Motor neuron (in vitro differentiated cells): ENCODE measurements at regions not wholly inside any gene's neighbourhood (a gene's known extent, or its start where the extent isn't known, plus 50 kb on each side); places are given as distances from the start of the nearest gene placed in this dataset.

Experiments used
- ATAC-seq, 8 experiments: fragments of 200-7000 bp; cut with Tn5 transposase; replicated peaks in 6 of 8; 2 replicates each; pipeline ENCODE4 v1.8.0; 2021; ENCODE audit warnings: mild to moderate bottlenecking in 8 of 8, moderate library complexity in 8 of 8
- H3K27ac ChIP-seq, 2 donors: fragments of 250-450 bp; sonication (Bioruptor Pico); 2 replicates each; pipeline ENCODE4 v1.9.0; 2021; ENCODE audit warnings: antibody characterized with exemption in 2 of 2, mild to moderate bottlenecking in 2 of 2, moderate library complexity in 1 of 2
- H3K4me1 ChIP-seq, 2 donors: fragments of 250-450 bp; sonication (Bioruptor Pico); replicated peaks in 1 of 2; 2 replicates each; pipeline ENCODE4 v1.6.1; 2021; ENCODE audit warnings: antibody characterized with exemption in 2 of 2, mild to moderate bottlenecking in 2 of 2, moderate library complexity in 1 of 2
- H3K4me3 ChIP-seq, 5 donors: fragments of 250-450 bp; sonication (Bioruptor Pico); 2 replicates each; pipeline ENCODE4 v1.9.0; 2021; ENCODE audit warnings: antibody characterized with exemption in 5 of 5, mild to moderate bottlenecking in 5 of 5, moderate library complexity in 4 of 5
- WGBS, 10 experiments: fragments of 450-650 bp; shearing (Covaris generic); methylation state at CpG; one replicate each; pipeline ENCODE4 v1.0.0; 2022; 5-methylcytosine and 5-hydroxymethylcytosine counted together
- in situ Hi-C, 9 experiments: fragments of 400-800 bp; cut with MboI; loops; one replicate each; pipeline ENCODE4 v1.15.0; 2021; ENCODE audit warnings: low sequenced_read_pairs in 9 of 9, low pct_unique_long_range_greater_than_20kb in 2 of 9; ENCODE audit not compliant: unreplicated experiment in 9 of 9

DNA sequence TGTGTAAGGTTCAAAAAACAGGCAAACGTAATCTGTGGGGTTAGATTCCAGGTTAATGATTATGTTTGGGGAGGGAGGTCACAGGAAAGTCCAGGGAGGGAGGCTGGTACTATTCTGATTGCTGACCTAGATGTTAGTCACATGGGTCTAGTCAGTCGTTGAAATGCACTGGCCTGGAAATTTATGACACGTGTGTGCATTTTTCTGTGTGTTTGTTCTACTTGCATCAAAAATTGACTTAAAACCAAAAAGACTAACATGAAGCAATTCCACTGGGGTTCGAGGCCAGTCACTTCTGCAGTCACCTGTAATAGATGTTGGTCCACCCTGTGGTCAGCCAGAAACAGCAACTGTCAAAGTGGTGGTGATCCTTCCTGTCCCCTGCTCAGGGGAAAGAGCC, 104.2 kb upstream of the MLN start:
- H3K27ac ChIP-seq: peak overlapping the region in 1 of 2 donors; percentile 36
- peak in 3 of 8 experiments; percentile 32 to 53 (median 34) for ATAC-seq
- no peak overlapping the region for H3K4me3 ChIP-seq
- in situ Hi-C loops: no loop called here
- peaks cover 21 to 57% of the 10 kb centered on the region in 2 donors for H3K4me1 ChIP-seq
- 20 to 63% (median 40%) methylated on average over 1 to 4 of the region's 4 CpGs; no CpG with 5 or more reads in 2 of the 10 experiments for WGBS, 10 experiments

- H3K27ac ChIP-seq: no peak overlapping the region
- WGBS, 10 experiments: 67 to 100% (median 90%) methylated on average over 1 to 4 of the region's 5 CpGs; no CpG with 5 or more reads in 6 of the 10 experiments
- H3K4me1 ChIP-seq: peaks cover 21 to 56% of the 10 kb centered on the region in 2 donors
- in situ Hi-C loops: no loop called here
- no peak overlapping the region for H3K4me3 ChIP-seq
- no peak for ATAC-seq
Measured at GRCh38 chr6:33907227-33907626, 103.4 kb upstream of the MLN start.

DNA sequence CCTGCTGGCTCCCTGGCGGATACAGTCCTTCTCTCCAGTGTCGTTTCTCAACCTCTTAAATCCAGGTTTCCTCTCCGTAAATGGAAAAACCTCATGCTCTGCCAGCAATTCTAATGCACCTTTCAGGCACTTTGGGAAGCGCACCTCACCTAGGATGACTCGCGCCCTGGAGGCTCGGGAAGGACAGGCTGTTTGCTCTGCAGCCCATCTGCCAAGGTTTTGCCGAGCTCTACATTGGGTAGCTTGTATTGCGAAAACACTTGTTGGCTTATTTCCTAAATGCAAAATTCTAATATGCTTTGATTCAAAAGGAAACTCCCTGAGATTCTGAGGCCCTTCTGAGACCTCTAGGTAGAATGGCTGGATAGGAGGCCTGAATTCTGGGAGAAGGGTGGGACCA, 102.6 kb upstream of the MLN start:
- 41 to 100% (median 82%) methylated on average over 1 to 9 of the region's 9 CpGs; no CpG with 5 or more reads in 1 of the 10 experiments for WGBS, 10 experiments
- no peak overlapping the region for H3K27ac ChIP-seq
- in situ Hi-C loops: no loop called here
- no peak overlapping the region for H3K4me3 ChIP-seq
- peak in 3 of 8 experiments; percentile 56 to 71 (median 64) for ATAC-seq
- H3K4me1 ChIP-seq: peaks cover 21 to 48% of the 10 kb centered on the region in 2 donors

GRCh38 chr6:33905071-33905609, 101.3 kb upstream of the MLN start:
- Histone ChIP-seq H3K27ac (peak overlapping the region in 1 of 2 donors; percentile 24), H3K4me3 (no peak overlapping the region), H3K4me1 (peaks cover 18 to 35% of the 10 kb centered on the region in 2 donors)
- in situ Hi-C loops: no loop called here
- 67 to 100% (median 97%) methylated on average over 1 to 5 of the region's 8 CpGs; no CpG with 5 or more reads in 1 of the 10 experiments for WGBS, 10 experiments
- no peak for ATAC-seq

- Histone ChIP-seq H3K27ac (peak overlapping the region in 1 of 2 donors; percentile 24), H3K4me1 (peaks cover 18 to 32% of the 10 kb centered on the region in 2 donors), H3K4me3 (no peak overlapping the region)
- 20 to 100% (median 68%) methylated on average over 1 to 2 of the region's 2 CpGs; no CpG with 5 or more reads in 4 of the 10 experiments for WGBS, 10 experiments
- in situ Hi-C loops: no loop called here
- ATAC-seq: no peak
Measured at GRCh38 chr6:33904747-33905065, 100.9 kb upstream of the MLN start.

GRCh38 chr6:33904050-33904746, 100.4 kb upstream of the MLN start:
- Histone ChIP-seq H3K4me3 (no peak overlapping the region), H3K27ac (peak overlapping the region in 1 of 2 donors; percentile 24), H3K4me1 (peaks cover 18 to 32% of the 10 kb centered on the region in 2 donors)
- 28 to 100% (median 53%) methylated on average over 1 to 10 of the region's 14 CpGs; no CpG with 5 or more reads in 2 of the 10 experiments for WGBS, 10 experiments
- in situ Hi-C loops: no loop called here
- ATAC-seq: peak; percentile 34 to 98 (median 87)

GRCh38 chr6:33903579-33903978, 99.8 kb upstream of the MLN start:
- Histone ChIP-seq H3K4me3 (no peak overlapping the region), H3K27ac (no peak overlapping the region), H3K4me1 (peaks cover 18 to 31% of the 10 kb centered on the region in 2 donors)
- in situ Hi-C loops: no loop called here
- no peak for ATAC-seq
- 58 to 100% (median 98%) methylated on average over 2 to 4 of the region's 5 CpGs; no CpG with 5 or more reads in 3 of the 10 experiments for WGBS, 10 experiments

DNA sequence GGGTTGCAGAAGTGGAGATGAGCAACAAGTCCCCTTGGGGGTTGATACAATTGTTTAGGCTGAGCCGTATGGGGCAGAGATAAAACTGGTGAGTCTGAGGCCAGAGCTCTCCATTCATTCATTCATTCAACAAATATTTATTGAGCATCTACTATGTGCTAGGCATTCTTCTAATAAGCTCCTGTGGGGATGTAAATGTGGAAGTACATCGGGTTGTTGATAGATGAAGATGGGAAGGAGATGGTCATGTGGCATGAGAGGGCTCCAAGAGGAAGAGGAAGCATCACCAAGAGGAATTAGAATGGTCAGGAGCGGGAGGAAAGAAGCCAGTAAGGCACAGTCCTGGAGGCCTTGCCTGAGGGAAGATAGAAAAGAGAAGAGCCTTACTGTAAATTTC, 98.7 kb upstream of the MLN start:
- H3K4me3 ChIP-seq: no peak overlapping the region
- ATAC-seq: no peak
- no peak overlapping the region for H3K27ac ChIP-seq
- in situ Hi-C loops: no loop called here
- 0 to 95% (median 79%) methylated on average over 1 to 3 of the region's 3 CpGs; no CpG with 5 or more reads in 4 of the 10 experiments for WGBS, 10 experiments
- peaks cover 8 to 23% of the 10 kb centered on the region in 2 donors for H3K4me1 ChIP-seq

DNA sequence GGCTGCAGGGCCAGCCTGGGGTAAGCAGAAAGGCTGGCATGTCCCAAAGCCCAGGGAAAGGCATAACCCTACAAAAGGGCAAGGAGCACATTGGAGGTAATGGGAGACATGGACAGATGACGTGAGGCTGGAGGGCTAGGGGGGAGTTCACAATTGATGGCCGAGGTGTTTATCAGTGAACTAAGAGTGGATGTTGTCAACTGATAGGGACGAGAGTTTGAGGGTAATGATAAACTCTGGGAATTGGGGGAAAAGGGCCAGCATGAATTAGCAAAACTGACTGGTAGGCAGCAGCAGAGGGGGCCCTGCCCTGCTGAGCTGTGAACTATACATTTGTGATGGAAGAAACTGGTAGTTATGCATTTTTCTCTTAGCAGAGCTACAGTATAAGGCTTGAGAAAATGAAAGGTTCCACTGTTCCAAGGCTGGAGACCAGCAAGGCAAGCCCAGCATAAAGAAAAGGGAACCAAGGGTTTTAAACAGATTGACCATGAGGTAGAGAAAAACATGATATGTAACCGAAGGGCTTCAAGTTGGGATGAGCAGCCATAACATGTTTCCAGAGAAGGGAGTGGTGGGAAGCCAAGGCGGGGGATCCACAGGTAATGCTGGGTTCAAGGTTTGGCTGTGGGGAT, 98.1 kb upstream of the MLN start:
- peaks cover 8 to 23% of the 10 kb centered on the region in 2 donors for H3K4me1 ChIP-seq
- WGBS, 10 experiments: 51 to 85% (median 73%) methylated on average over 1 to 4 of the region's 5 CpGs; no CpG with 5 or more reads in 4 of the 10 experiments
- in situ Hi-C loops: no loop called here

GRCh38 chr6:33898771-33899170, 95.0 kb upstream of the MLN start:
- in situ Hi-C loops: no loop called here
- H3K4me1 ChIP-seq: no peaks in the 10 kb centered on the region
- no peak for ATAC-seq
- no peak overlapping the region for H3K27ac ChIP-seq
- no peak overlapping the region for H3K4me3 ChIP-seq
- 0 to 100% (median 72%) methylated on average over 1 to 3 of the region's 3 CpGs; no CpG with 5 or more reads in 4 of the 10 experiments for WGBS, 10 experiments

More for the DNA sequence above, 98.1 kb upstream of the MLN start:
- Histone ChIP-seq H3K27ac (no peak overlapping the region), H3K4me3 (no peak overlapping the region)
- ATAC-seq: no peak

DNA sequence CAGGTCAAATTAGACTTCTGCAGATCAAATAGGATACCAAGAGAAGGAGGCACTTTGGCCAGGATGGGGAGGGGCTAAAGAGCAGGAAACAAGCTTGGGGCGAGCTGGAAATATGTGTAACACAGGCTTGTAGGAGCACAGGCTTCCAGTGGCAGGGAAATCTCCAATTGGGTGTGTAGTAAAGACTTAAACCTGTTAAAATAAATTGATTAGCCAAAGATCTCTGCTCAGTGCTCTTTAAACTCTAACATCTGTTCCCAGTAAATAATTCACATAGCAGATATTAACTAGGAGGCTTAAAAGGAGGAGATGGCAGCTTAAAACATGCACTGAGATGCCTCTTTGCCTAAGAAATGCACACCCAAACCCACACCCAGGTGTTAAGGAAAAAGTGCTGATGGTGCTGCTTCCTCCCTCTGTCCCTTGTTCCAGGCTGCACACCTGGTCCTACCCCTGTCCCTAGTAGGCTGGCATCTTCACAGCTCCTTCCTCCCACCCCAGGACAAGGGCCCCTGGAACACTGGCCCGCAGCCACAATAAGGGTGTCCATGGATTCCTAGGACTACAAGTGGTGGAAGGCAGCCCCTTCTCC, 93.5 kb upstream of the MLN start:
- no peak overlapping the region for H3K4me3 ChIP-seq
- ATAC-seq: peak in 2 of 8 experiments; percentile 40 to 50
- in situ Hi-C loops: no loop called here

GRCh38 chr6:33896391-33897188, 92.8 kb upstream of the MLN start:
- WGBS, 10 experiments: 0 to 76% (median 55%) methylated on average over 1 to 5 of the region's 16 CpGs; no CpG with 5 or more reads in 4 of the 10 experiments
- Histone ChIP-seq H3K27ac (no peak overlapping the region), H3K4me1 (no peaks in the 10 kb centered on the region), H3K4me3 (no peak overlapping the region)
- ATAC-seq: peak in 2 of 8 experiments; percentile 29 to 31
- in situ Hi-C loops: no loop called here

More for the DNA sequence above, 93.5 kb upstream of the MLN start:
- whole genome bisulfite sequencing, 10 experiments: 25 to 100% (median 70%) methylated on average over 1 to 2 of the region's 2 CpGs; no CpG with 5 or more reads in 5 of the 10 experiments
- Histone ChIP-seq H3K4me1 (no peaks in the 10 kb centered on the region), H3K27ac (no peak overlapping the region)
